GM23338 (cell line): ENCODE measurements at regions not wholly inside any gene's neighbourhood (a gene's known extent, or its start where the extent isn't known, plus 50 kb on each side); places are given as distances from the start of the nearest gene placed in this dataset.

ENCODE experiments used
- ATAC-seq: fragments of 200-7000 bp; cut with Tn5 transposase; 3 replicates; pipeline ENCODE4 v1.9.1; 2020
- DNase-seq: peaks from one replicate; pipeline ENCODE4 v3.0.0-alpha.2; 2015; ENCODE audit warnings: low spot score
- H2AFZ ChIP-seq: fragments of 200-600 bp; sonication (generic); 2 replicates; pipeline ENCODE4 v1.8.0; 2016; ENCODE audit warnings: antibody characterized with exemption, mild to moderate bottlenecking, moderate library complexity
- H3F3A ChIP-seq: fragments of 200-600 bp; sonication (generic); replicated peaks from 2 replicates; pipeline ENCODE4 v1.8.0; 2017; ENCODE audit warnings: antibody characterized with exemption, mixed run types, low read depth
- H3K27ac ChIP-seq: fragments of 200-600 bp; sonication (generic); 2 replicates; pipeline ENCODE4 v1.6.1; 2016; ENCODE audit warnings: low read depth
- H3K27me3 ChIP-seq: fragments of 200-600 bp; sonication (generic); 2 replicates; pipeline ENCODE4 v1.8.0; 2016; ENCODE audit warnings: mild to moderate bottlenecking, mixed run types, moderate library complexity; ENCODE audit not compliant: insufficient read depth
- H3K36me3 ChIP-seq: fragments of 200-600 bp; sonication (generic); 2 replicates; pipeline ENCODE4 v1.8.0; 2016; ENCODE audit warnings: mild to moderate bottlenecking; ENCODE audit not compliant: insufficient read depth
- H3K4me1 ChIP-seq: fragments of 200-600 bp; sonication (generic); 2 replicates; pipeline ENCODE4 v1.8.0; 2016; ENCODE audit warnings: mild to moderate bottlenecking, moderate library complexity; ENCODE audit not compliant: insufficient read depth
- H3K4me2 ChIP-seq: fragments of 200-600 bp; sonication (generic); 2 replicates; pipeline ENCODE4 v1.7.1; 2017; ENCODE audit warnings: mixed run types
- H3K4me3 ChIP-seq: fragments of 200-600 bp; sonication (generic); 2 replicates; pipeline ENCODE4 v1.6.1; 2016; ENCODE audit warnings: mixed run types
- H3K79me2 ChIP-seq: fragments of 200-600 bp; sonication (generic); replicated peaks from 2 replicates; pipeline ENCODE4 v1.8.0; 2017; ENCODE audit warnings: mild to moderate bottlenecking; ENCODE audit not compliant: insufficient read depth
- H3K9me2 ChIP-seq: fragments of 200-600 bp; sonication (generic); 2 replicates; pipeline ENCODE4 v1.8.0; 2017; ENCODE audit not compliant: insufficient read depth
- H4K20me1 ChIP-seq: fragments of 200-600 bp; sonication (generic); replicated peaks from 2 replicates; pipeline ENCODE4 v1.8.0; 2017; ENCODE audit warnings: mild to moderate bottlenecking; ENCODE audit not compliant: insufficient read depth
- H3K27ac Mint-ChIP-seq: 2 replicates; pipeline ENCODE4 v1.8.0; 2020; ENCODE audit warnings: inconsistent platforms, mild to moderate bottlenecking, moderate library complexity, mixed read lengths
- H3K27me3 Mint-ChIP-seq: 3 replicates; pipeline ENCODE4 v1.8.0; 2022; ENCODE audit warnings: low read depth, mild to moderate bottlenecking, moderate library complexity, mixed read lengths, inconsistent platforms; ENCODE audit not compliant: insufficient read depth, poor library complexity
- H3K36me3 Mint-ChIP-seq: 3 replicates; pipeline ENCODE4 v1.8.0; 2021; ENCODE audit warnings: low read depth, mild to moderate bottlenecking, inconsistent platforms, moderate library complexity, mixed read lengths
- H3K4me1 Mint-ChIP-seq: 3 replicates; pipeline ENCODE4 v1.8.0; 2020; ENCODE audit warnings: mild to moderate bottlenecking, inconsistent platforms, mixed read lengths
- H3K4me3 Mint-ChIP-seq: 3 replicates; pipeline ENCODE4 v1.8.0; 2021; ENCODE audit warnings: moderate library complexity, mild to moderate bottlenecking, inconsistent platforms, mixed read lengths
- H3K9me3 Mint-ChIP-seq: 3 replicates; pipeline ENCODE4 v1.8.0; 2020; ENCODE audit warnings: moderate library complexity, mild to moderate bottlenecking, inconsistent platforms, mixed read lengths
- CREB1 ChIP-seq: fragments of 250-450 bp; sonication (Bioruptor Pico); IDR thresholded peaks from 2 replicates; pipeline ENCODE4 v1.5.0; 2020; ENCODE audit warnings: low read depth, mild to moderate bottlenecking, moderate library complexity
- EZH2 ChIP-seq: fragments of 200-600 bp; sonication (generic); IDR thresholded peaks from one replicate; pipeline ENCODE4 v1.8.0; 2017; ENCODE audit warnings: antibody characterized with exemption, mild to moderate bottlenecking, low read depth; ENCODE audit not compliant: unreplicated experiment
- EZH2phosphoT487 ChIP-seq: fragments of 200-600 bp; sonication (generic); IDR thresholded peaks from one replicate; pipeline ENCODE4 v1.8.1; 2018; ENCODE audit warnings: antibody characterized with exemption; ENCODE audit not compliant: unreplicated experiment
- JUNB ChIP-seq: IDR thresholded peaks from one replicate; pipeline ENCODE4 v1.6.1; 2016; ENCODE audit warnings: antibody characterized with exemption; ENCODE audit not compliant: unreplicated experiment
- NANOG ChIP-seq: IDR thresholded peaks from 2 replicates; pipeline ENCODE4 v1.6.1; 2016; ENCODE audit warnings: antibody characterized with exemption, borderline replicate concordance
- POLR2AphosphoS5 ChIP-seq: IDR thresholded peaks from 2 replicates; pipeline ENCODE4 v1.6.1; 2016; ENCODE audit warnings: antibody characterized with exemption, low read depth
- STAT1 ChIP-seq: IDR thresholded peaks from one replicate; pipeline ENCODE4 v1.6.1; 2016; ENCODE audit warnings: antibody characterized with exemption; ENCODE audit not compliant: unreplicated experiment
- ZNF114 ChIP-seq: fragments of 250-450 bp; sonication (Bioruptor Pico); IDR thresholded peaks from 2 replicates; pipeline ENCODE4 v1.5.0; 2020; ENCODE audit warnings: mild to moderate bottlenecking, moderate library complexity
- ZNF462 ChIP-seq: fragments of 250-450 bp; sonication (Bioruptor Pico); IDR thresholded peaks from 2 replicates; pipeline ENCODE4 v1.5.0; 2020; ENCODE audit warnings: mild to moderate bottlenecking, moderate library complexity
- TF ChIP-seq, protein P1 (sequence below): IDR thresholded peaks from one replicate; pipeline ENCODE4 v1.6.1; 2018; ENCODE audit warnings: antibody characterized with exemption; ENCODE audit not compliant: unreplicated experiment
- TF ChIP-seq, protein P2 (sequence below): IDR thresholded peaks from 2 replicates; pipeline ENCODE4 v1.6.1; 2016; ENCODE audit warnings: antibody characterized with exemption

GRCh38 chr14:56902385-56902784 is 92.1 kb upstream of the OTX2 start:
- peak overlapping the region; percentile 82 for H3K27ac Mint-ChIP-seq

DNA sequence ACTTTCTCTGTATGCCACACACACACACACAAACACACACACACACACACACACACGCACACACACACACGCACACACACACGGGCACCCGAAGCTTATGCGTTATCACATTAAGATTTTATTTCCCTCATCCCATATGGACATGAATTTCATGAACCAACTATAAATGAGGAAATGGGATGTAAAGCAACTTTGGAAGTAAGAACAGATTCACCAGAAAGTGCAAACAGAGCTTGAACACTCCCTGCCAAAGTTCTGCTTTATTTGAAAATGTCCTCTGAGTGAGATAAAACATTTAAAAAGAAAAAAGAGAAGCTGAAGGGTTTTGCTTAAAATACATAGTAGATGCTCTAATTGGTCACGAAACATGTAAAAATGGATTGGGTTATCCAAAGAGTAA is 90.4 kb upstream of the OTX2 start:
- Histone ChIP-seq H3K4me3 (no peak overlapping the region), H3F3A (no peaks in the 10 kb centered on the region), H4K20me1 (no peaks in the 10 kb centered on the region), H3K4me1 (peaks cover 63% of the 10 kb centered on the region), H3K27me3 (peaks cover 42% of the 10 kb centered on the region), H3K79me2 (no peaks in the 10 kb centered on the region), H3K36me3 (no peaks in the 10 kb centered on the region), H3K4me2 (peak overlapping the region; percentile 35; the same call in 1 of the 2 replicates), H3K9me2 (no peaks in the 10 kb centered on the region), H2AFZ (no peak overlapping the region), H3K27ac (no peak overlapping the region)
- Mint-ChIP-seq H3K4me1 (peaks cover 85% of the 10 kb centered on the region), H3K4me3 (no peak overlapping the region), H3K27me3 (peaks cover 17% of the 10 kb centered on the region), H3K27ac (peak overlapping the region; percentile 84), H3K36me3 (peaks cover 2% of the 10 kb centered on the region; the same call in 1 of the 3 replicates), H3K9me3 (peaks cover 6% of the 10 kb centered on the region; the same call in 2 of the 3 replicates)
- ATAC-seq (no peak), DNase-seq (no peak)
- TF ChIP-seq JUNB = no peak
- TF ChIP-seq POLR2AphosphoS5 = no peak
- TF ChIP-seq, protein P1, sequence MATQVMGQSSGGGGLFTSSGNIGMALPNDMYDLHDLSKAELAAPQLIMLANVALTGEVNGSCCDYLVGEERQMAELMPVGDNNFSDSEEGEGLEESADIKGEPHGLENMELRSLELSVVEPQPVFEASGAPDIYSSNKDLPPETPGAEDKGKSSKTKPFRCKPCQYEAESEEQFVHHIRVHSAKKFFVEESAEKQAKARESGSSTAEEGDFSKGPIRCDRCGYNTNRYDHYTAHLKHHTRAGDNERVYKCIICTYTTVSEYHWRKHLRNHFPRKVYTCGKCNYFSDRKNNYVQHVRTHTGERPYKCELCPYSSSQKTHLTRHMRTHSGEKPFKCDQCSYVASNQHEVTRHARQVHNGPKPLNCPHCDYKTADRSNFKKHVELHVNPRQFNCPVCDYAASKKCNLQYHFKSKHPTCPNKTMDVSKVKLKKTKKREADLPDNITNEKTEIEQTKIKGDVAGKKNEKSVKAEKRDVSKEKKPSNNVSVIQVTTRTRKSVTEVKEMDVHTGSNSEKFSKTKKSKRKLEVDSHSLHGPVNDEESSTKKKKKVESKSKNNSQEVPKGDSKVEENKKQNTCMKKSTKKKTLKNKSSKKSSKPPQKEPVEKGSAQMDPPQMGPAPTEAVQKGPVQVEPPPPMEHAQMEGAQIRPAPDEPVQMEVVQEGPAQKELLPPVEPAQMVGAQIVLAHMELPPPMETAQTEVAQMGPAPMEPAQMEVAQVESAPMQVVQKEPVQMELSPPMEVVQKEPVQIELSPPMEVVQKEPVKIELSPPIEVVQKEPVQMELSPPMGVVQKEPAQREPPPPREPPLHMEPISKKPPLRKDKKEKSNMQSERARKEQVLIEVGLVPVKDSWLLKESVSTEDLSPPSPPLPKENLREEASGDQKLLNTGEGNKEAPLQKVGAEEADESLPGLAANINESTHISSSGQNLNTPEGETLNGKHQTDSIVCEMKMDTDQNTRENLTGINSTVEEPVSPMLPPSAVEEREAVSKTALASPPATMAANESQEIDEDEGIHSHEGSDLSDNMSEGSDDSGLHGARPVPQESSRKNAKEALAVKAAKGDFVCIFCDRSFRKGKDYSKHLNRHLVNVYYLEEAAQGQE = no peak
- no peak for TF ChIP-seq ZNF462 (CRISPR knock-in tag)
- TF ChIP-seq ZNF114 (CRISPR knock-in tag) = no peak
- no peak for TF ChIP-seq EZH2phosphoT487
- no peak for TF ChIP-seq STAT1
- no peak for TF ChIP-seq EZH2
- TF ChIP-seq, protein P2, sequence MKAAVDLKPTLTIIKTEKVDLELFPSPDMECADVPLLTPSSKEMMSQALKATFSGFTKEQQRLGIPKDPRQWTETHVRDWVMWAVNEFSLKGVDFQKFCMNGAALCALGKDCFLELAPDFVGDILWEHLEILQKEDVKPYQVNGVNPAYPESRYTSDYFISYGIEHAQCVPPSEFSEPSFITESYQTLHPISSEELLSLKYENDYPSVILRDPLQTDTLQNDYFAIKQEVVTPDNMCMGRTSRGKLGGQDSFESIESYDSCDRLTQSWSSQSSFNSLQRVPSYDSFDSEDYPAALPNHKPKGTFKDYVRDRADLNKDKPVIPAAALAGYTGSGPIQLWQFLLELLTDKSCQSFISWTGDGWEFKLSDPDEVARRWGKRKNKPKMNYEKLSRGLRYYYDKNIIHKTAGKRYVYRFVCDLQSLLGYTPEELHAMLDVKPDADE = no peak
- no peak for TF ChIP-seq NANOG
- no peak for TF ChIP-seq CREB1 (CRISPR knock-in tag)

More at GRCh38 chr14:56902385-56902784, 92.1 kb upstream of the OTX2 start:
- peak overlapping the region; percentile 13; the same call in 1 of the 3 replicates for H3K4me3 Mint-ChIP-seq
- peaks cover 80% of the 10 kb centered on the region for H3K4me1 Mint-ChIP-seq
- H3K36me3 Mint-ChIP-seq = 0 out of 3 replicates have a peak, but pooled peaks cover 2% of the 10 kb centered on the region
- peak overlapping the region; percentile 78 for H3K27ac ChIP-seq
- H3K4me3 ChIP-seq = peak overlapping the region; percentile 32
- H3K36me3 ChIP-seq = no peaks in the 10 kb centered on the region
- peaks cover 27% of the 10 kb centered on the region for H3K27me3 ChIP-seq
- DNase-seq = peak; percentile 55
- peaks cover 61% of the 10 kb centered on the region for H3K4me1 ChIP-seq
- no peaks in the 10 kb centered on the region for H3K79me2 ChIP-seq
- peak overlapping the region; percentile 59 for H3K4me2 ChIP-seq
- H3K9me3 Mint-ChIP-seq = peaks cover 3% of the 10 kb centered on the region; the same call in 2 of the 3 replicates
- no peaks in the 10 kb centered on the region for H3K9me2 ChIP-seq
- H2AFZ ChIP-seq = no peak overlapping the region
- TF ChIP-seq JUNB (no peak), NANOG (0 out of 2 replicates have a peak, but pooled peaks have one; percentile 10)
- H4K20me1 ChIP-seq = no peaks in the 10 kb centered on the region
- H3F3A ChIP-seq = no peaks in the 10 kb centered on the region
- peaks cover 5% of the 10 kb centered on the region for H3K27me3 Mint-ChIP-seq
- ATAC-seq = peak; percentile 11; the same call in 2 of the 3 replicates
